IMR-90 (cell line): ENCODE measurements at regions not wholly inside any gene's neighbourhood (a gene's known extent, or its start where the extent isn't known, plus 50 kb on each side); places are given as distances from the start of the nearest gene placed in this dataset.

ENCODE experiments used
- ATAC-seq: fragments of 200-7000 bp; cut with Tn5 transposase; 2 replicates; pipeline ENCODE4 v1.9.1; 2020; ENCODE audit warnings: low read depth, mild to moderate bottlenecking, moderate library complexity
- BruUV-seq: library from RNA; stranded (reverse); fragments of 400-500 nt; replicated peaks from 2 replicates; lab custom pipeline; 2021; lab: Mats Ljungman, UMichigan
- CTCF ChIA-PET: fragments of 300-600 bp; formaldehyde crosslinking; extraction: SDS; loops from one replicate; lab custom pipeline; 2021; ENCODE audit warnings: antibody characterized with exemption; lab: Yijun Ruan, JAX
- POLR2A ChIA-PET: fragments of 300-600 bp; sonication (Branson Sonifier 250); formaldehyde crosslinking; loops from one replicate; lab custom pipeline; 2022; ENCODE audit warnings: antibody characterized with exemption; ENCODE audit not compliant: unreplicated experiment; lab: Charles Lee
- DNase-seq: peaks from one replicate; pipeline ENCODE4 v3.0.0; 2013
- H2AFZ ChIP-seq: replicated peaks from 2 replicates; pipeline ENCODE3; 2013; ENCODE audit warnings: low read length, mild to moderate bottlenecking; ENCODE audit not compliant: poor library complexity
- H2AK5ac ChIP-seq: 2 replicates; pipeline ENCODE4 v1.6.1; 2013; ENCODE audit warnings: low read depth, low read length, inconsistent platforms
- H2AK9ac ChIP-seq: replicated peaks from 2 replicates; pipeline ENCODE3; 2013; ENCODE audit warnings: mild to moderate bottlenecking, low read depth, low read length, moderate library complexity; ENCODE audit not compliant: poor library complexity
- H2BK120ac ChIP-seq: 2 replicates; pipeline ENCODE4 v1.6.1; 2013; ENCODE audit warnings: low read depth, low read length, inconsistent platforms
- H2BK15ac ChIP-seq: 3 replicates; pipeline ENCODE4 v1.6.1; 2013; ENCODE audit warnings: low read depth, low read length, inconsistent platforms
- H2BK20ac ChIP-seq: 2 replicates; pipeline ENCODE4 v1.6.1; 2013; ENCODE audit warnings: low read depth, mild to moderate bottlenecking, inconsistent platforms, low read length, moderate library complexity
- H2BK5ac ChIP-seq: 2 replicates; pipeline ENCODE4 v1.6.1; 2013; ENCODE audit warnings: mild to moderate bottlenecking, low read depth, low read length, inconsistent platforms; ENCODE audit not compliant: poor library complexity, severe bottlenecking
- H3K14ac ChIP-seq: replicated peaks from 2 replicates; pipeline ENCODE4 v1.6.1; 2013; ENCODE audit warnings: low read depth, low read length, inconsistent platforms
- H3K18ac ChIP-seq: 2 replicates; pipeline ENCODE4 v1.6.1; 2013; ENCODE audit warnings: low read depth, low read length, control low read depth
- H3K23ac ChIP-seq: 2 replicates; pipeline ENCODE4 v1.6.1; 2013; ENCODE audit warnings: low read depth, low read length, inconsistent platforms
- H3K27ac ChIP-seq: 2 replicates; pipeline ENCODE4 v1.5.1; 2013; ENCODE audit warnings: mild to moderate bottlenecking, control low read depth, low read length; ENCODE audit not compliant: insufficient read depth
- H3K27me3 ChIP-seq: 2 replicates; pipeline ENCODE4 v1.6.1; 2013; ENCODE audit warnings: low read length; ENCODE audit not compliant: control insufficient read depth, insufficient read depth
- H3K36me3 ChIP-seq: 2 replicates; pipeline ENCODE4 v1.6.1; 2013; ENCODE audit warnings: low read length, mixed read lengths; ENCODE audit not compliant: control insufficient read depth, insufficient read depth
- H3K4ac ChIP-seq: 2 replicates; pipeline ENCODE4 v1.6.1; 2013; ENCODE audit warnings: low read depth, low read length, inconsistent platforms
- H3K4me1 ChIP-seq: 2 replicates; pipeline ENCODE4 v1.6.1; 2013; ENCODE audit warnings: low read length, mixed read lengths; ENCODE audit not compliant: control insufficient read depth, insufficient read depth
- H3K4me2 ChIP-seq: 2 replicates; pipeline ENCODE4 v1.6.1; 2013; ENCODE audit warnings: low read depth, mild to moderate bottlenecking, control low read depth, low read length, moderate library complexity
- H3K4me3 ChIP-seq: 2 replicates; pipeline ENCODE4 v1.5.1; 2013; ENCODE audit warnings: low read depth, mild to moderate bottlenecking, control low read depth, low read length, moderate library complexity; ENCODE audit not compliant: insufficient read depth
- H3K56ac ChIP-seq: 2 replicates; pipeline ENCODE4 v1.6.1; 2013; ENCODE audit warnings: low read length, inconsistent platforms; ENCODE audit not compliant: insufficient read depth; ENCODE audit errors: extremely low read depth
- H3K79me1 ChIP-seq, 2 experiments: 2 replicates each; pipeline ENCODE4 v1.6.1; 2013; ENCODE audit warnings: low read length in 2 of 2, inconsistent platforms in 1 of 2, low read depth in 1 of 2
- H3K9ac ChIP-seq: 2 replicates; pipeline ENCODE4 v1.6.1; 2013; ENCODE audit warnings: low read depth, low read length, control low read depth
- H3K9me1 ChIP-seq: 2 replicates; pipeline ENCODE4 v1.6.1; 2013; ENCODE audit warnings: low read length, inconsistent platforms; ENCODE audit not compliant: insufficient read depth
- H3K9me3 ChIP-seq: 2 replicates; pipeline ENCODE4 v1.6.1; 2013; ENCODE audit warnings: low read length; ENCODE audit not compliant: control insufficient read depth, insufficient read depth
- H4K20me1 ChIP-seq: 2 replicates; pipeline ENCODE4 v1.6.1; 2013; ENCODE audit warnings: low read length, inconsistent platforms; ENCODE audit not compliant: insufficient read depth
- H4K5ac ChIP-seq: 2 replicates; pipeline ENCODE4 v1.6.1; 2013; ENCODE audit warnings: mild to moderate bottlenecking, low read depth, low read length, control low read depth
- H4K8ac ChIP-seq, 2 experiments: 2 replicates each; pipeline ENCODE4 v1.6.1; 2013; ENCODE audit warnings: low read depth in 2 of 2, low read length in 2 of 2, control low read depth in 1 of 2, inconsistent platforms in 1 of 2
- H4K91ac ChIP-seq: 2 replicates; pipeline ENCODE4 v1.6.1; 2013; ENCODE audit warnings: low read depth, low read length, inconsistent platforms; ENCODE audit not compliant: insufficient read depth
- BHLHE40 ChIP-seq: fragments of 150-350 bp; IDR thresholded peaks from 2 replicates; pipeline ENCODE4 v1.6.1; 2016; ENCODE audit warnings: mild to moderate bottlenecking, low read depth, low read length
- CEBPB ChIP-seq: IDR thresholded peaks from 2 replicates; pipeline ENCODE4 v1.6.1; 2012; ENCODE audit warnings: low read depth, low read length, improper control_type of control experiment
- CHD1 ChIP-seq: IDR thresholded peaks from 2 replicates; pipeline ENCODE4 v1.6.1; 2012; ENCODE audit warnings: low read depth, low read length, improper control_type of control experiment
- CTCF ChIP-seq: conservative IDR thresholded peaks from 2 replicates; pipeline ENCODE4 v1.5.1; 2012; ENCODE audit warnings: mild to moderate bottlenecking, low read depth, low read length, improper control_type of control experiment
- ELK1 ChIP-seq: fragments of 150-350 bp; IDR thresholded peaks from 2 replicates; pipeline ENCODE4 v1.6.1; 2016; ENCODE audit warnings: low read depth, mild to moderate bottlenecking, low read length, moderate library complexity, borderline replicate concordance
- FOS ChIP-seq: fragments of 150-350 bp; IDR thresholded peaks from 2 replicates; pipeline ENCODE4 v1.6.1; 2016; ENCODE audit warnings: low read depth, low read length
- MAFK ChIP-seq: IDR thresholded peaks from 2 replicates; pipeline ENCODE4 v1.6.1; 2012; ENCODE audit warnings: low read depth, low read length, improper control_type of control experiment
- MAZ ChIP-seq: IDR thresholded peaks from 2 replicates; pipeline ENCODE4 v1.6.1; 2012; ENCODE audit warnings: low read depth, mild to moderate bottlenecking, low read length, improper control_type of control experiment, moderate library complexity, borderline replicate concordance
- MXI1 ChIP-seq: IDR thresholded peaks from 2 replicates; pipeline ENCODE4 v1.6.1; 2012; ENCODE audit warnings: low read depth, mild to moderate bottlenecking, low read length, moderate library complexity, borderline replicate concordance
- NFE2L2 ChIP-seq: fragments of 150-350 bp; IDR thresholded peaks from 2 replicates; pipeline ENCODE4 v1.6.1; 2016; ENCODE audit warnings: low read depth, mild to moderate bottlenecking, low read length
- POLR2A ChIP-seq: IDR thresholded peaks from 2 replicates; pipeline ENCODE4 v1.6.1; 2012; ENCODE audit warnings: mild to moderate bottlenecking, low read depth, low read length
- RAD21 ChIP-seq: IDR thresholded peaks from 2 replicates; pipeline ENCODE4 v1.6.1; 2012; ENCODE audit warnings: low read length, improper control_type of control experiment
- RCOR1 ChIP-seq: IDR thresholded peaks from 2 replicates; pipeline ENCODE4 v1.6.1; 2012; ENCODE audit warnings: mild to moderate bottlenecking, low read length, improper control_type of control experiment; ENCODE audit not compliant: insufficient replicate concordance
- RFX5 ChIP-seq: IDR thresholded peaks from 2 replicates; pipeline ENCODE4 v1.8.0; 2012; ENCODE audit warnings: low read depth, mild to moderate bottlenecking, low read length, moderate library complexity
- SMC3 ChIP-seq: fragments of 150-350 bp; IDR thresholded peaks from 2 replicates; pipeline ENCODE4 v1.6.1; 2016; ENCODE audit warnings: low read depth, mild to moderate bottlenecking, antibody characterized with exemption, low read length, moderate library complexity
- USF2 ChIP-seq: fragments of 150-350 bp; IDR thresholded peaks from 2 replicates; pipeline ENCODE4 v1.6.1; 2017; ENCODE audit warnings: mild to moderate bottlenecking, antibody characterized with exemption, low read length, low read depth
- WGBS, 2 experiments: methylation state at CpG; one replicate each; pipeline versions ENCODE4 v1.1.5 to v1.1.7; 2013; ENCODE audit warnings: missing lambda C conversion rate in 2 of 2; ENCODE audit not compliant: insufficient read length in 1 of 2; ENCODE audit errors: extremely low coverage in 2 of 2; 5-methylcytosine and 5-hydroxymethylcytosine counted together
- dilution Hi-C: fragments of 300-500 bp; cut with HindIII; formaldehyde crosslinking; loops from one replicate; pipeline ENCODE4 v1.14.3; 2018; ENCODE audit warnings: low sequenced_read_pairs; ENCODE audit not compliant: unreplicated experiment
- in situ Hi-C: fragments of 300-500 bp; cut with MboI; formaldehyde crosslinking; loops from 3 replicates; pipeline ENCODE4 v1.14.3; 2019; ENCODE audit warnings: low sequenced_read_pairs, inconsistent platforms, mixed read lengths
- intact Hi-C: fragments of 100-400 bp; cut with micrococcal nuclease; formaldehyde crosslinking; loops from 2 replicates; pipeline ENCODE4 v1.10.0; 2022

- Histone ChIP-seq H3K23ac (no peak overlapping the region), H3K9me3 (peaks cover 9% of the 10 kb centered on the region), H3K4me1 (no peaks in the 10 kb centered on the region), H4K8ac (no peak overlapping the region), H3K4ac (no peak overlapping the region), H3K79me1 (no peaks in the 10 kb centered on the region), H2AFZ (no peak overlapping the region), H3K36me3 (no peaks in the 10 kb centered on the region), H3K9ac (no peak overlapping the region), H2BK15ac (no peak overlapping the region), H3K27ac (no peak overlapping the region), H3K4me3 (no peak overlapping the region), H3K4me2 (no peak overlapping the region), H3K27me3 (no peaks in the 10 kb centered on the region), H4K5ac (no peak overlapping the region), H3K14ac (no peak overlapping the region), H2BK20ac (no peak overlapping the region), H4K91ac (no peak overlapping the region), H2AK9ac (no peak overlapping the region), H4K20me1 (no peaks in the 10 kb centered on the region), H3K18ac (no peak overlapping the region), H2AK5ac (no peak overlapping the region), H2BK5ac (no peak overlapping the region), H3K9me1 (no peaks in the 10 kb centered on the region), H3K56ac (no peak overlapping the region), H2BK120ac (no peak overlapping the region)
- no peak for TF ChIP-seq POLR2A
- no peak for TF ChIP-seq MAFK
- TF ChIP-seq RCOR1, result no peak
- TF ChIP-seq RAD21, result no peak
- TF ChIP-seq CHD1, result no peak
- no peak for TF ChIP-seq MXI1
- TF ChIP-seq CEBPB, result no peak
- TF ChIP-seq MAZ, result no peak
- no peak for TF ChIP-seq ELK1
- no peak for TF ChIP-seq USF2
- no peak for TF ChIP-seq NFE2L2
- TF ChIP-seq BHLHE40, result no peak
- TF ChIP-seq RFX5, result no peak
- TF ChIP-seq SMC3, result no peak
- TF ChIP-seq CTCF, result no peak
- no peak for TF ChIP-seq FOS
- in situ Hi-C loops, result no loop called here
- BruUV-seq, result no TSS peak
- 17% methylated on average over 1 of the region's 4 CpGs; no CpG with 5 or more reads in 1 of the 2 experiments for WGBS, 2 experiments
- ChIA-PET POLR2A (no interaction called here), CTCF (no interaction called here)
- dilution Hi-C loops, result no loop called here
- intact Hi-C loops, result no loop called here
- ATAC-seq (no peak), DNase-seq (no peak)
These were observed 351.3 kb downstream of the PID1 start for GRCh38 chr2:228919808-228920207.
